ENCODE measurements at regions not wholly inside any gene's neighbourhood (a gene's known extent, or its start where the extent isn't known, plus 50 kb on each side); places are given as distances from the start of the nearest gene placed in this dataset.

DNA sequence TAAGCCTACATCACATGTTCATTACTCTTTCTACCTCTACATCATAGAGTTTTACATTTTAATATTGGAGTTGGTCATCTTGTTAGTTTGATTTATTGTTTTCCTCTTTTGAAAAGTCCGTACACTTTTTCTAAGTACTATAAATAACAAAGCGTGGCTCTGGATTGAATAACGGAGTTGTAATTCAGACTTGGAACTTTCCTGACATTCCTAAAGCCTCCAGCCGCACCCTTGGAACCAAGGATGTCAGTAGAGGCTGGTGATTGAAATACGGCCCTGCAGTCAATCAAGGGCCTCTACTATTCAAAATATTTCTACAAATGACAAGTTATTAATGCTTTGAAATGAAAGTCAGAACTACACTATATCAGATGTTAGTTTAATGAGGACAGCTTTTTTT, 301.9 kb upstream of the TBX18 start:
- H3K4me1 ChIP-seq (ENCODE audit: control insufficient read depth, insufficient read depth, low read length), result no peaks in the 10 kb centered on the region
- H3K9me3 ChIP-seq (ENCODE audit: control insufficient read depth, insufficient read depth, low read depth, low read length), result no peaks in the 10 kb centered on the region
- TF ChIP-seq IKZF3 (tag by site-specific recombination; IDR thresholded peaks at IDR 0.05) (no peak), ZNF843 (tag by site-specific recombination; IDR thresholded peaks at IDR 0.05) (no peak), ZNF391 (tag by site-specific recombination; IDR thresholded peaks at IDR 0.05; ENCODE audit: borderline replicate concordance, low read depth) (no peak), GLI2 (tag by site-specific recombination; IDR thresholded peaks at IDR 0.05; ENCODE audit: borderline replicate concordance, low read depth) (no peak), ZNF132 (tag by site-specific recombination; IDR thresholded peaks at IDR 0.05; ENCODE audit: borderline replicate concordance) (no peak), ZNF830 (tag by site-specific recombination; IDR thresholded peaks at IDR 0.05; ENCODE audit: low read depth) (no peak), SALL2 (tag by site-specific recombination; IDR thresholded peaks at IDR 0.05; ENCODE audit: borderline replicate concordance) (no peak), ZNF548 (tag by site-specific recombination; IDR thresholded peaks at IDR 0.05) (no peak), SP2 (tag by site-specific recombination; IDR thresholded peaks at IDR 0.05) (no peak), ZNF747 (tag by site-specific recombination; IDR thresholded peaks at IDR 0.05) (no peak), ZNF175 (tag by site-specific recombination; IDR thresholded peaks at IDR 0.05) (no peak)
- TF ChIP-seq, protein P1, sequence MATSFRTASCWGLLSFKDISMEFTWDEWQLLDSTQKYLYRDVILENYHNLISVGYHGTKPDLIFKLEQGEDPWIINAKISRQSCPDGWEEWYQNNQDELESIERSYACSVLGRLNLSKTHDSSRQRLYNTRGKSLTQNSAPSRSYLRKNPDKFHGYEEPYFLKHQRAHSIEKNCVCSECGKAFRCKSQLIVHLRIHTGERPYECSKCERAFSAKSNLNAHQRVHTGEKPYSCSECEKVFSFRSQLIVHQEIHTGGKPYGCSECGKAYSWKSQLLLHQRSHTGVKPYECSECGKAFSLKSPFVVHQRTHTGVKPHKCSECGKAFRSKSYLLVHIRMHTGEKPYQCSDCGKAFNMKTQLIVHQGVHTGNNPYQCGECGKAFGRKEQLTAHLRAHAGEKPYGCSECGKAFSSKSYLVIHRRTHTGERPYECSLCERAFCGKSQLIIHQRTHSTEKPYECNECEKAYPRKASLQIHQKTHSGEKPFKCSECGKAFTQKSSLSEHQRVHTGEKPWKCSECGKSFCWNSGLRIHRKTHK (tag by site-specific recombination; IDR thresholded peaks at IDR 0.05), result no peak
- TF ChIP-seq, protein P2, sequence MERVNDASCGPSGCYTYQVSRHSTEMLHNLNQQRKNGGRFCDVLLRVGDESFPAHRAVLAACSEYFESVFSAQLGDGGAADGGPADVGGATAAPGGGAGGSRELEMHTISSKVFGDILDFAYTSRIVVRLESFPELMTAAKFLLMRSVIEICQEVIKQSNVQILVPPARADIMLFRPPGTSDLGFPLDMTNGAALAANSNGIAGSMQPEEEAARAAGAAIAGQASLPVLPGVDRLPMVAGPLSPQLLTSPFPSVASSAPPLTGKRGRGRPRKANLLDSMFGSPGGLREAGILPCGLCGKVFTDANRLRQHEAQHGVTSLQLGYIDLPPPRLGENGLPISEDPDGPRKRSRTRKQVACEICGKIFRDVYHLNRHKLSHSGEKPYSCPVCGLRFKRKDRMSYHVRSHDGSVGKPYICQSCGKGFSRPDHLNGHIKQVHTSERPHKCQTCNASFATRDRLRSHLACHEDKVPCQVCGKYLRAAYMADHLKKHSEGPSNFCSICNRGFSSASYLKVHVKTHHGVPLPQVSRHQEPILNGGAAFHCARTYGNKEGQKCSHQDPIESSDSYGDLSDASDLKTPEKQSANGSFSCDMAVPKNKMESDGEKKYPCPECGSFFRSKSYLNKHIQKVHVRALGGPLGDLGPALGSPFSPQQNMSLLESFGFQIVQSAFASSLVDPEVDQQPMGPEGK (tag by site-specific recombination; IDR thresholded peaks at IDR 0.05), result no peak
- ChIA-PET CTCF (interaction anchor here (0.6 to 1.2 kb wide), 2 partner anchors 12 to 52 kb away, joined by 3 read pairs; no protein-coding TSS in a partner anchor), POLR2A (no interaction called here)
- H3K4me3 ChIP-seq (ENCODE audit: low read depth, low read length), result no peak overlapping the region
- no peak overlapping the region for H3K27ac ChIP-seq (ENCODE audit: extremely low read depth, low read depth, low read length)
- no peaks in the 10 kb centered on the region for H3K36me3 ChIP-seq (ENCODE audit: control insufficient read depth in 2 of 2, insufficient read depth in 1 of 2, low read length in 2 of 2)

DNA sequence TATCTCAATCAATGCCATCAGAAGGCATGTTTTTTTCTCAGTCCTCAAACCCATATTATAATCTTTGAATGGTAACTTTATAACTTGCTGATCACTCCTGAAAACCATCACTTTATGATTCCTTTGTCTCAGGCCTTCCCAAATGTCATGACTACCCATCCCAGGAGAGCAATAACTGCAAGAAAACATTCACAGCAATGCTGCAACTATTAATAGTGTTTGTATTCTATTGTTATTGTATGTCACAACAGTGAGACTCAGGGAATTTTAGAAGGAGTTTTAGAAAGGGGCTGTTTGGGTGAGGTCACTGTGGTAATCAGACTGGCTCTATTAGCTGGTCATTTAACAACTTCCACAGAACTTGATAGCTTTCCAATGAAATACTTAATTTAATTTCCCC, 301.4 kb upstream of the TBX18 start:
- TF ChIP-seq ZNF324 (tag by site-specific recombination; IDR thresholded peaks at IDR 0.05) (no peak), ZNF514 (tag by site-specific recombination; IDR thresholded peaks at IDR 0.05) (no peak), ZNF664 (tag by site-specific recombination; IDR thresholded peaks at IDR 0.05) (peak; percentile 87)
- Histone ChIP-seq H3K4me3 (ENCODE audit: low read depth, low read length) (no peak overlapping the region), H3K36me3 (ENCODE audit: control insufficient read depth in 2 of 2, insufficient read depth in 1 of 2, low read length in 2 of 2) (no peaks in the 10 kb centered on the region), H3K4me1 (ENCODE audit: control insufficient read depth, insufficient read depth, low read length) (no peaks in the 10 kb centered on the region), H3K9me3 (ENCODE audit: control insufficient read depth, insufficient read depth, low read depth, low read length) (no peaks in the 10 kb centered on the region), H3K27ac (ENCODE audit: extremely low read depth, low read depth, low read length) (no peak overlapping the region)
- POLR2A ChIA-PET, result no interaction called here
- CTCF ChIA-PET, result interaction anchor here (1.2 kb wide), 1 partner anchor 12 kb away, joined by 3 read pairs; no protein-coding TSS in a partner anchor

DNA sequence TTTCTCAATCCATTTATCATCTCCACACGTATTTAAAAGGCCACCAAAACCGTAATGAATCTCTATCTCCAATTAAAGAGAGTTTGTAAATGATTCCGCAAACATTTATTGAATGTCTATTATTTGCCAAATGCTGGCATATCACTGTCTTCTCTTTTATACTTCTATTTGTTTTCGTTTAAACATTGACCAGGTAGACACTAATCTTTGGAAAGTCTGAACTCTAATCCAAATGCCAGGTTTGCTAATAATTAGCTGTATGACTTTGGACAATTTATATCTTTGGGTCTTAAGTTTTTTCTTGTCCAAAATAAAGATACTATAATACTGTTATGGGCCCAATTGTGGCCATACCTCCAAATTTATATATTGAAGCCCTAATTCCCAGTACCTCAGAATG, 299.2 kb upstream of the TBX18 start:
- POLR2A ChIA-PET, result no interaction called here
- H3K27ac ChIP-seq (ENCODE audit: extremely low read depth, low read depth, low read length), result no peak overlapping the region
- no peaks in the 10 kb centered on the region for H3K36me3 ChIP-seq (ENCODE audit: control insufficient read depth in 2 of 2, insufficient read depth in 1 of 2, low read length in 2 of 2)
- H3K9me3 ChIP-seq (ENCODE audit: control insufficient read depth, insufficient read depth, low read depth, low read length), result no peaks in the 10 kb centered on the region
- CTCF ChIA-PET, result no interaction called here
- no peaks in the 10 kb centered on the region for H3K4me1 ChIP-seq (ENCODE audit: control insufficient read depth, insufficient read depth, low read length)
- no peak overlapping the region for H3K4me3 ChIP-seq (ENCODE audit: low read depth, low read length)
- TF ChIP-seq, protein P3, sequence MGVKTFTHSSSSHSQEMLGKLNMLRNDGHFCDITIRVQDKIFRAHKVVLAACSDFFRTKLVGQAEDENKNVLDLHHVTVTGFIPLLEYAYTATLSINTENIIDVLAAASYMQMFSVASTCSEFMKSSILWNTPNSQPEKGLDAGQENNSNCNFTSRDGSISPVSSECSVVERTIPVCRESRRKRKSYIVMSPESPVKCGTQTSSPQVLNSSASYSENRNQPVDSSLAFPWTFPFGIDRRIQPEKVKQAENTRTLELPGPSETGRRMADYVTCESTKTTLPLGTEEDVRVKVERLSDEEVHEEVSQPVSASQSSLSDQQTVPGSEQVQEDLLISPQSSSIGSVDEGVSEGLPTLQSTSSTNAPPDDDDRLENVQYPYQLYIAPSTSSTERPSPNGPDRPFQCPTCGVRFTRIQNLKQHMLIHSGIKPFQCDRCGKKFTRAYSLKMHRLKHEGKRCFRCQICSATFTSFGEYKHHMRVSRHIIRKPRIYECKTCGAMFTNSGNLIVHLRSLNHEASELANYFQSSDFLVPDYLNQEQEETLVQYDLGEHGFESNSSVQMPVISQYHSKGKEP (tag by site-specific recombination; IDR thresholded peaks at IDR 0.05), result no peak
- TF ChIP-seq, protein P4, sequence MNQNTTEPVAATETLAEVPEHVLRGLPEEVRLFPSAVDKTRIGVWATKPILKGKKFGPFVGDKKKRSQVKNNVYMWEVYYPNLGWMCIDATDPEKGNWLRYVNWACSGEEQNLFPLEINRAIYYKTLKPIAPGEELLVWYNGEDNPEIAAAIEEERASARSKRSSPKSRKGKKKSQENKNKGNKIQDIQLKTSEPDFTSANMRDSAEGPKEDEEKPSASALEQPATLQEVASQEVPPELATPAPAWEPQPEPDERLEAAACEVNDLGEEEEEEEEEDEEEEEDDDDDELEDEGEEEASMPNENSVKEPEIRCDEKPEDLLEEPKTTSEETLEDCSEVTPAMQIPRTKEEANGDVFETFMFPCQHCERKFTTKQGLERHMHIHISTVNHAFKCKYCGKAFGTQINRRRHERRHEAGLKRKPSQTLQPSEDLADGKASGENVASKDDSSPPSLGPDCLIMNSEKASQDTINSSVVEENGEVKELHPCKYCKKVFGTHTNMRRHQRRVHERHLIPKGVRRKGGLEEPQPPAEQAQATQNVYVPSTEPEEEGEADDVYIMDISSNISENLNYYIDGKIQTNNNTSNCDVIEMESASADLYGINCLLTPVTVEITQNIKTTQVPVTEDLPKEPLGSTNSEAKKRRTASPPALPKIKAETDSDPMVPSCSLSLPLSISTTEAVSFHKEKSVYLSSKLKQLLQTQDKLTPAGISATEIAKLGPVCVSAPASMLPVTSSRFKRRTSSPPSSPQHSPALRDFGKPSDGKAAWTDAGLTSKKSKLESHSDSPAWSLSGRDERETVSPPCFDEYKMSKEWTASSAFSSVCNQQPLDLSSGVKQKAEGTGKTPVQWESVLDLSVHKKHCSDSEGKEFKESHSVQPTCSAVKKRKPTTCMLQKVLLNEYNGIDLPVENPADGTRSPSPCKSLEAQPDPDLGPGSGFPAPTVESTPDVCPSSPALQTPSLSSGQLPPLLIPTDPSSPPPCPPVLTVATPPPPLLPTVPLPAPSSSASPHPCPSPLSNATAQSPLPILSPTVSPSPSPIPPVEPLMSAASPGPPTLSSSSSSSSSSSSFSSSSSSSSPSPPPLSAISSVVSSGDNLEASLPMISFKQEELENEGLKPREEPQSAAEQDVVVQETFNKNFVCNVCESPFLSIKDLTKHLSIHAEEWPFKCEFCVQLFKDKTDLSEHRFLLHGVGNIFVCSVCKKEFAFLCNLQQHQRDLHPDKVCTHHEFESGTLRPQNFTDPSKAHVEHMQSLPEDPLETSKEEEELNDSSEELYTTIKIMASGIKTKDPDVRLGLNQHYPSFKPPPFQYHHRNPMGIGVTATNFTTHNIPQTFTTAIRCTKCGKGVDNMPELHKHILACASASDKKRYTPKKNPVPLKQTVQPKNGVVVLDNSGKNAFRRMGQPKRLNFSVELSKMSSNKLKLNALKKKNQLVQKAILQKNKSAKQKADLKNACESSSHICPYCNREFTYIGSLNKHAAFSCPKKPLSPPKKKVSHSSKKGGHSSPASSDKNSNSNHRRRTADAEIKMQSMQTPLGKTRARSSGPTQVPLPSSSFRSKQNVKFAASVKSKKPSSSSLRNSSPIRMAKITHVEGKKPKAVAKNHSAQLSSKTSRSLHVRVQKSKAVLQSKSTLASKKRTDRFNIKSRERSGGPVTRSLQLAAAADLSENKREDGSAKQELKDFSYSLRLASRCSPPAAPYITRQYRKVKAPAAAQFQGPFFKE (tag by site-specific recombination; IDR thresholded peaks at IDR 0.05; ENCODE audit: borderline replicate concordance), result no peak
